COR-L47 (cell line): ENCODE measurements at regions not wholly inside any gene's neighbourhood (a gene's known extent, or its start where the extent isn't known, plus 50 kb on each side); places are given as distances from the start of the nearest gene placed in this dataset.

Experiments used
- DNase-seq: peaks from one replicate; lab custom pipeline; 2025; lab: John Stamatoyannopoulos, UW

- no peak for DNase-seq
Measured at GRCh38 chr2:10201201-10201600, 78.7 kb downstream of the RRM2 start.

DNA sequence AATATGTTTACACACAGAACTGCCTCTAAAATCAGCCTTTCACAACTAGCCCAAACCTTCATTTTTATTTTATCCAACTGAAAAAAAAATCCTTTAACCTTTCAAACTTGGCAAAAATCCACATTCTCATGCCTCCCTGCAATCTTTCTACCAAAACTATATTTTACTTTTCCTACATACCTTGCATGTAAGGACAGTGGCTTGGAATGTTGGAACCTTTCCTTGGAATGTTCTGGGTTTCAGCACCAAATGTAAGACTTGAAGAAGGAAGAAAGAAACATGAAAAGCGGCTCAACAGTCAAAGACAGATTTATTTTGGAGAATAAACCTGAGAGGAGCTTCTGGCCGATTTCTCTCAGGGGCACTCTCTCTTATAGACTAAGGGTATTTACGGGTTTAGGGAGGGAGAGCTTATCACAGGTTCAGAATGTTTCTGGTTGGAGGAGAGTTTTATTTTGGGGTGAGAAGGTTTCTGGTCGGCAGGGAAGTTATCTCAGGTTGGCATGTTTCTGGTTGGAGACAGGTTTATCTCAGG is 79.7 kb downstream of the RRM2 start:
- no peak for DNase-seq

DNA sequence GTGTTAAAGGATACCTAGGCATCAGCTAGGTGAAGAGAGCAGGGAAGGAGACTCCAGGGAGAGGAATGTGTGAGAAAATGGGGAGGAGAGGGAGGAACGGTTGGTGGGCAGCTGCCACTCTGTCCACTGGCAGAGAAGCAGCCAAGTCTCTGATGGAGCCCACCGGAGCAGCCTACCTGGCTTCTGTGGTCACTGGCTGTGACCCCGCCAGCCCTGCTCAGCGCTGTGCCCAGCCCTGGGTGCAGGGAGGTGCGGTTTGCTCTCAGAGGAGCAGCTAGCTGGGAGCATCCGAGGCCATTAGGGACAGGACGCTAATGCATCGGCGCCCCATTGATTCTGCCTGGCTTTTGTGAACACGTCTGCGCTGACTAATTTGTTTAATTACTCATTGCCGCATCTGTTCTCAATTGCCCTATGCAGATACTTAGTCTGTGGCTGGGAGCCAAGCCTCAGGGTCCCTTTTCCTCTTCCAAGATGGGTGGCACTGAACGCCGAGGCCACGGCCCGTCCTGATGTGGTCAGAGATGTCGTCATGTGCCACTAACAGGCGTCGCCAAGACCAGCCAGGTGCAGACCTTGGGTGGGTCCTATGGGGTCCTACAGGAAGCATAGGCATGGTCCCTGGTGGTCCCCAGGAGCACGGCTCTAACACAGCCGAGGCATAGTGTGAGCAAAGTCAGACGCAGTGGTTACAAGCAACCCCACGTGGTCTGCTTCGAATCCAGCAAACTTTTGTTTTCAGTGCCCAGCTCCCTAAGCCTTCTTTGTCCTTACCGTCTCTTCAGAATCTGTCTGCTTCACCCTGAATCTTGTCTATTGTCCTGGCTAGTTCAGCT is 82.0 kb downstream of the RRM2 start:
- DNase-seq = peak; percentile 92

- DNase-seq = no peak
Measured at GRCh38 chr2:10205162-10205475, 82.6 kb downstream of the RRM2 start.

- DNase-seq = peak; percentile 16
Measured at GRCh38 chr2:10208736-10209135, 86.2 kb downstream of the RRM2 start.

DNA sequence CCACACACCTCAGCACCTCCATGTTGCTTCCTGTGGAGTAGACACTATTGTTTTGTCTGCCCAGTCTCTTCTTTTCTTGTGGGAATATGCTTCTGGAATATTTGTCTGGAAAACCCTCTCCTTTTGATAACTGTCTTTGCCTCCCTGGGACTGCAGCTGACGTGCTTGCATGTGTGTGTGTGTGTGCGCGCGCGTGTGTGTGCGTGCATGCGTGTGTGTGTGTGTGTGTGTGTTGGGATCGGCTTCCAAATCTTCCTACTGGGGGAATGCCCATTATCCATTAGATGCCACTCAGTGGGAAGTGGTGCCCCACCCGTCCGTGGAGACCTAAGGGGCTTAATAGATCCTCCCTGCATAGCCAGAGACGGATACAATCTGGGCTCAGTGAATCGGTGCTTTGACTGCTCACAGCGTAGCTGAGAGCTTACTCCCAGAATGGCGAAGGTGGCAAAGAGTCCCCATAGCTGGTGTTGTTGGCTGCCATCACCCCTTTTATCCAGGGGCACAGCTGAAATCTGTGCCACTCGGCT is 86.9 kb downstream of the RRM2 start:
- DNase-seq = no peak

- no peak for DNase-seq
Measured at GRCh38 chr2:10210336-10210735, 87.8 kb downstream of the RRM2 start.

GRCh38 chr2:10211844-10212422 is 89.4 kb downstream of the RRM2 start:
- no peak for DNase-seq

DNA sequence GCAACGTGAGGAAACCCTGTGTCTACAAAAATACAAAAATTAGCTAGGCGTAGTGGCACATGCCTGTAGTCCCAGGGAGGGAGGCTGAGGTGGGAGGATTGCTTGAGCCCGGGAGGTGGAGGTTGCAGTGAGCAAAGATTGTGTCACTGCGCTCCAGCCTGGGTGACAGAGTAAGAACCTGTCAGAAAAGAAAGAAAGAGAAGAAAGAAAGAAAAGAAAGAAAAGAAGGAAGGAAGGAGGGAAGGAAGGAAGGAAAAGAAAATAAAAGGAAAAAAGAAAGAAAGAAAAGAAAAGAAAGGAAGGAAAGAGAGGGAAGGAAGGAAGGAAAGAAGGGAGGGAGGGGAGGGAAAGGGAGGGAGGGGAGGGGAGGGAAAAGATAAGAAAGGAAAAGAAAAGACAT is 89.9 kb upstream of the HPCAL1 start:
- DNase-seq = no peak

DNA sequence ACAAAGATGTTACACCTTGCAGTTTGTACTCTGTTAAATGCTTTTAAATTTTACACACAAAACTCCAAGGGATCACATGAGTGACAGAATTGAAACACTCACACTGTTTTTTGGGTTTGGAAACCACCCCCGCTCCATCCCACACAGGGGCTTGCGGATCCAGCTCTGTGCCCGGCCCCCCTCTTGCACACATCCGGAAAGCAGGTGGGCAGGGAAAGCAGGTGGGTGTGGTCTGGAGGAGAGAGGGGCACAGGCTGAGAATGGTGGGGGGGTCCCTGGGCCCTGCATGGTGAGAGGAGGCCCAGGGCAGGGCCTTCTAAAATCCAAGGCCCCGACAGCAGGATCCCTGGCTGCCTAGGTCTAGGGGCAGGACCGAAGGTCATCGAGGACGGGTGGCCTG is 88.5 kb upstream of the HPCAL1 start:
- DNase-seq = no peak

- DNase-seq = no peak
Measured at GRCh38 chr2:10215393-10215935, 87.2 kb upstream of the HPCAL1 start.

GRCh38 chr2:10216677-10217488 is 85.8 kb upstream of the HPCAL1 start:
- no peak for DNase-seq

DNA sequence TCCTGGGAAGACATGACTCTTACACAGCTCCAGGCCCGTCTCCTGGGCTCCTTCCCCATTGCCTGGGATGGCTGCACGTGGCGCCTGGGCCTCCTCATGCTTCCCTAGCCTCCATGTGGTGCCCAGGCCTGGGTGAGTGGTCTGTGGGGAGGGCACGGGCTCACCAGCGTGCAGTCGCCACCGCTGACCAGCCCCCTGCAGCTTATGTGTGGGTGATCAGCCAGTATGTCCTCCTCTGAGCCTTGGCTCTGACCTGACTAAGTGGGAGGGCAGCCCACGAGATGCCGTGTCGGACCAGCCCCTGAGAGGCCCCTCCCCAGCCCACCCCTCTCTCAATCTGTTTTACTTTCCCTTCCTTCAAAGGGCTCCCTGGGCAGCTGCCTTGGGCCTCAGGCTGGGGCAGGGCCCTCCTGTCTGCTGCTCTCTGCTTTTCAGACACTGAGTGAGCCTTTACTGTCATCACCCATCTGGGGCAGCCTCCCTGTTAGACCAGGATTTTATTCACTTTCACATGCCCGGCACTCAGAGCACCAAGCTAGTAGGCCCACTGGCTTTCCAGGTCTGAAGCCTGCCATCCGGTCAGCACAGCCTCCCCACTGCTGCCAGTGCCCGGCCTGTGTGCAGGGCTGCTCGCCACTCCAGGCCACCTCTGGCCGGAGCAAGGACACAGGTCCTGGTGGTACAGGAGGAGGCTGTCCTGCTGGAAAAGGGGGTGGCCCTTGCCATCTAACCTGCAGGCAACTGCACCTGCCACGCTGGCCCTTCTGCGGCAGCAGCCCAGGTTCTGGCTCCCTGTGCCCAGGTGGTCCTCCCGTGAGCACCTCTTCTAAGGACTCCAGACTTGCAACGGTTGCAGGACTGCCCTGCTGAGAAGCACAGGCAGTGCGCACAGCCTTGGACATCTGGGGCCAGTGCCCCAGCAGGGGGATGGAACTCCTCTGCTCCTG is 84.9 kb upstream of the HPCAL1 start:
- DNase-seq = no peak

DNA sequence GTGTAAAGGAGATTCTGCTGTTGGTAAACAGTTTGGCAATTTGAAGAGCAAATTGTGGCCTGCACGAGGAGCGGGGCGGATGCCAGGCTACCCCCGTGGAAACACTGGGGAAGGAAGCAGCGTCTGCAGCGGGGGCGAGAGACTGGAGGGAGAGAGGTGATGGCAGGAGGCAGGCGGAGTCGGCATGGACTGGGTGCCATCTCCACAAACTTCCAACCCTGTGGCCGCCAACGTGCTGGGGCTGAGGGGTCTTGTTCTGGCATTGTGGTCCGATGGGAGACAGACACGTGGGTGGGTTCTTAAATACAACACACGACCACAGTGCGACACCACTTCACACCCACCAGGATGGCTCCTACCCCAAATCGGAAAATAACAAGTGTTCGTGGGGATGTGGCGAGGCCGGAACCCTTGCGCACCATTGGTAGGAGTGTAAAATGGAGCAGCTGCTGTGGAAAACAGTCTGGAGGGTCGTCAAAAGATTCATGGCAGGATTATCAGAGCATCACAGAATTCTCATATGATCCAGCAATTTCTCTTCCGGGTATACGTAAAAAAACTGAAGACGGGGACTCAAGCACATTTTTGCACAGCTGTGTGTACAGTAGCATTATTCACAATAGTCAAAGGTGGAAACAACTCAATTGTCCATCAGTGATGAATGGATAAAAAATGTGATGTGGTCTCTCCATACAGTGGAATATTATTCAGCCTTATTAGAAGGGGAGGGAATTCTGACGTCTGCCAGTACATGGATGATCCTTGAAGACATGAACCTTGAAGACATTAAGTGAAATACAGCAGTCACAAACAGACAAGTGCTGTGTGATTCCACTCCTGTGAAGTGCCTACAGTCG is 82.4 kb upstream of the HPCAL1 start:
- no peak for DNase-seq

- peak; percentile 47 for DNase-seq
Measured at GRCh38 chr2:10220902-10221391, 81.8 kb upstream of the HPCAL1 start.

DNA sequence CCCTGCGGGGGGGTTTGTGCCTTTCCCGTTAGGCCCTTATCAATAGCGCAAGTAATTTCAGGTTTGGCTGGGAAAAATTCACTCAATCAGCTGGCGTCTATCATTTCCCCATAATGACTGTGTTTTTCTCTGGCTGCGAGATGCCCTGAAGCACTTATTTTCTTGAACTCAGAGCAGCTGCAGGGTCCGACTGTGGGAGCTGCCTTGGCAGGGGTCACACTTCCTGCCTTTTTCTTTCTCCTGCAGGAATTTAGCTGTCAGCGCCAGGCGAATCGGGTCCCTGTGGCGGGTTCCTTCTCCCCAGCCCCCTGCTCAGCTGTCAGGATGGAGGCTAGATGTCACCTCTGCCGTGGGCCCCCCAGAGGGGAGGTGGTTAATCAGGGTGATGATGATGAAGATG is 81.3 kb upstream of the HPCAL1 start:
- DNase-seq = peak; percentile 43

DNA sequence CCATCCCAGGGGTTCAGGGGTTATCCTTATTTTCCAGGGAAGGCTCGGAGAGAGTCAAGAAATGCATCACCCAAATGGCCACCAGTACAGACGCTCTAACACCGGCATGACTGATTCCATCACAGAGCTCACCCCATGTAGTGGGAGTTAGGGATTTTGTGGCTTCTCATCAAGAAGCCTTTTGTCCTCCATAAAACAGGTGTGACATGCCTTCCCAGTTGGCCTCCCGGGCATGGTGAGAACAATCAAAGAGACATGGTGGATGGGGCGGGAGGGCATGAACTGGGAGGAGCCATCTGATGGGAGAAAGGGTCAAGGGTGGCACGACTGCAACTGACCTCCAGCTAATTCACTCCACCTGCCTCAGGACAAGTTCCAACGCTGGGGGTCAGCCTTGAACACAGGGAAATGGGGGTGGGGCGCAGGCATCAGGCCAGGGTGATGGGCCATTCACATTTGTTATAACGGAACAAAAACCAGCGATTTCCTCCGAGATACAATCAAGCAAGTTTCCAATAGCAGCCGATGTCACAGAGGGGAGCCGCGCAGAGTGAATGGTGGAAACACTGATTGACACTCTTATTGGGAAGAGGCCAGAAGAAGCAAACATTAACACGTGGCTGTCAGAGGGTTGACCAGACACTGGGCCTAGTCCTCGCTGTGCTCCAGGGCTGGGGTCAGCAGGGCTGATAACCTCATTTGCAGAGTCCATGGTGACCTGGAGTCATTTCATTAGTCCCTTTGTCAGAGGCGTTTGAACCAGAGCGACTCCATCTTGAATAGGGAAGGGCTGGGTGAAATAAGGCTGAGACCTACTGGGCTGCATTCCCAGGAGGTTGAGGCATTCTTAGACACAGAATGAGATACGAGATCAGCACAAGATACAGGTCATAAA is 80.5 kb upstream of the HPCAL1 start:
- DNase-seq = no peak

- DNase-seq = no peak
Measured at GRCh38 chr2:10223471-10223870, 79.2 kb upstream of the HPCAL1 start.
